HS-27A (cell line): ENCODE measurements at regions not wholly inside any gene's neighbourhood (a gene's known extent, or its start where the extent isn't known, plus 50 kb on each side); places are given as distances from the start of the nearest gene placed in this dataset.
"Not testable (repeated sequence)": the region's sequence is repeated elsewhere in the genome, so short reads cannot be mapped to it uniquely, and the experiment has no call there.

Experiments
- DNase-seq: peaks from one replicate; pipeline ENCODE4 v3.0.0-alpha.2; 2012; ENCODE audit warnings: low read depth, missing footprints

DNA sequence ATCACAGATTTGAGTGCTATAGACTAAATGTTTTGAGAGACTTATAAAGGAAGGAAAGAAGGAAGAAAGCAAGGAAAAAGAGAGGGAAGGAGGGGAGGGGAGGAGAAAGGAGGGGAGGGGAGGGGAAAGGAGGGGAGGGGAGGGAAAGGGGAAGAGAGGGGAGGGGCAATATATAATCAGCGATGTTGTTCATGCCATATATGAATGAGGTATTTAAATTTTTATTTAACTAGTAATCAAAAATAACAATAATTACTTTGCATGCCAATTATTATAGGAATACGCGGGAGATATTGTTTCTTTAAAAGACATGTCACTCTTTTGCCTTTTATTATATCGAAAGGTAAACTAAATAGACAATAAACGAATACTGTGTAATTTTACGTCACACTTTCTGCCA is 1029.7 kb downstream of the FAT4 start:
- no peak for DNase-seq

DNA sequence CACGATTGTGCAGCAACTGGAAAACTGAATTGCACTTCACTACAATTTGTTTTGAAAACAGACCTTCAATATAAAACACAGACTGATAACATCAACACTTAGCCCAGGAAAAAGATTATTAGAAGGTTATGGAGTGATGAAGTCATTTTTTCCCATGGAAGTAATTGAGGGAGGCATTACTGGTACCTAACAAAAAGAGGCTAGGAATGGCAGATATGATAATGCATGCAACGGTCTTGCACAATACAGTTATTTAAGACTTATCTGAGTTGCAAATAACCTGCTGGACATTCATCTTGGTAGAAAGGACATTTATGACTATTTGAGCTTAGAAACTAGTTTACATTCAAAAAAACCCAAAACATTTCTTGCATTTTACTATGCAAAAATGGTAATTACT is 1031.9 kb downstream of the FAT4 start:
- DNase-seq: no peak

DNA sequence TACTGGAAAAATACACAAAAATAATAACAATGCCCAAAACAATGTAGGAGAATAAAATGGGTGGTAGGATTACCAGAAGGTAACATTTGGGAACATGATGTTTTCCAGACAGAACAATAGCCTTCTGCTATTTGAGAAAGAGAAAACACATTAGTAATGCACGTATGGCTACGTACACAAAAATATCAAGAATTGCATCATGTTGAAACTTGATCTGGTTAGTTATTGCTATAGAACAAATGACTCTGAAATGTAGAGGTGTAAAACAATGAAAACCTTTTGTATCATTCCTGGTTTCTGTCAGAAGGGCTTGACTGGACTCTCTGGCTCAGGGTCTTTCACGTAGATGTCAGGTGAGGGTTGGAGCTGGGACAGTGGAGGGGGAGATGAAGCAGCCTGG is 1040.0 kb downstream of the FAT4 start:
- DNase-seq: no peak

DNA sequence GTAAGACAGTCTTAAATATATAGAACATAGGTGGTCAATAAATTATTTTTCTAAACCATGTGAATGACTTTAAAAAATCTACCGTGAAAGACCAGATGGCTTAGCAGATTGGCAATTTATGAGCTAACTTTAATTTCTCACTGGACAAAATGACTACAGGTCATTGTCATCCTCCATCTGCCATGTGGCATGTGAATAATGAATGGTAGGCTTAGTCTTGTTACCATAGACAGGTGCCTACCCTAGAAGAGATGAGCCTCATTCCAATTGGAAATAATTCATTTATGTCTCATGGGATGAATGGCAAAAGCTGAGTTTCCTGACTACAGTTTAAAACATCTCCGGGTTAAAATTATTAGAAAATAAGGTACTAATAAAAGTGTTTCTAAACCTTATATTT is 1043.3 kb downstream of the FAT4 start:
- DNase-seq: no peak

DNA sequence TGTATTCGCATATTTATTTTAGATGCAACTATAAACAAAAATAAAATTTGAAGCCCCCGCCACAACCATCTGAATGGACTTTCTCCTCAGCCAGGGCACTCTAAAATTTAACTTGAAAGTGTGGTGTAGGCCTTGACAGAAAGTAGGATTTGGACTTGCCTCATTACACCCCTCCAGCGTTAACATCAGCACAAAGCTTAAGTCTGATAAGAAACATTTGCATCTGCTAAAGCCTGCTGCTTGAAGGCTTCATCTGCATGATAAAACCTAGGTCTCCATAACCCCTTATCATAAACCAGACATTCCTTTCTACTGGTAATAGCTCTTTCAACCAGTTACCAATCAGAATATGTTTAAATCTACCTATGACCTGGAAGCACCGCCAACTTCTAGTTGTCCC is 1046.5 kb downstream of the FAT4 start:
- no peak for DNase-seq

DNA sequence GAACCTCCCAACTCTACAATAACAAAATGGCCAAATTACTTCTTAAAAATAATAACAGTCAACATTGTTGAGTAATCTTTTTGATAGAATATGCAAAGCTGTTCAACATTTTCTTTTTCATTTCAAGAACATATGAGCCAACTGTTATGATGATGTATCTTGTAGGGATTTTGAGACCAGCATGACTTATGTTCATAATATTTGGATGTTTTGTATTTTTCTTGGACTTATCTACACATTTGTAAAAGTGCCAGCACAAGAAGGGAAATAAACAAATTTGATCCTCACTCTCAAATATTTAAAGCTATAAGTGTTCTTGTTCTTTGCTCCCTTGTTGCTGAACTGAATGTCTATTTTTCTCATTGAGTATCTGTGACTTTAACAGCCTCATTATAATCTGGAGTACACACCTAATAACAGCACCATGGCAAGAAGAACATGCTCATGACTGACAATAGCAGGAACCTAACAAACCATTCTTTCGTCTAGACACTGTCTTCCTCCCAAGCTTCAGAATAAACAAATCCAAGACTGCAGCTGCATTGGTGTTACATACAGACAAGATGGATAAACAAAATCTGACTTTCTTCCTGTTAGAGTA is 1049.7 kb downstream of the FAT4 start:
- no peak for DNase-seq

DNA sequence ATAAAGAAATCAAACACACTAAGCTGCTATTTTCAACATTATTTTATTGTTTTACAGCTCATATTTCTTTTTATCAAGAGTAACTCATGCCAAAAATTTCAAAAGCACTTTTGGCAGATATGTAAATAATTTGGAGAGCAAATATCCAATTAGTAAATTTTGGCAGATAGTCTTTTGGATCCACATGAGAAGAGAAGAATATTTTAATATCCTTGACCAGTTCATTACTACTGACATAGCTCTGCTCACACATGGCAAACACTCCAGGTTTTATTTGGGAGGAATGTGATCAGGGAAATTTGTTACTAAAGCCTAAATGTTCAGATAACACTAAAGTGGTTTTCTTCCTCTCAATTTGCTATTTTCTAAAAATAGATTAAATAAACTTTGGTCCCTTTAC is 1054.3 kb downstream of the FAT4 start:
- DNase-seq: no peak

DNA sequence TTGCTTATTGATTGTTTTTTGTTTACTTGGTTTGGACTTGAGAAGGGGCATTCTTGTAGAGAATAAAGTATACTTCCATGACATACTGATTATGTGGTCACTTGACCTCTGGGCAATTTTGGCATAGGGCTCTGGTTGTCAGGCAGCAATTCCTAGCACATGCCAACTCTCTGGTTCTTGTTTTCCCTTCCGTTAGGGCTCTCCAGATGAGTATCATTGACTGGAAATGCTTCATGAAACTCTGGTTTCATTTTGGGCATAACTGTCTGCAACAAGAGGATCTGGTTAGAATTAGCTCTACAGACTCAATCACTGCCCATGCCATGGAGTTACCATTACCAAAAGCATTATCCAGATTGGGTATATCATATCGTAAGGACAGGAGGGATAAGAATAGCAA is 1057.9 kb downstream of the FAT4 start:
- no peak for DNase-seq

DNA sequence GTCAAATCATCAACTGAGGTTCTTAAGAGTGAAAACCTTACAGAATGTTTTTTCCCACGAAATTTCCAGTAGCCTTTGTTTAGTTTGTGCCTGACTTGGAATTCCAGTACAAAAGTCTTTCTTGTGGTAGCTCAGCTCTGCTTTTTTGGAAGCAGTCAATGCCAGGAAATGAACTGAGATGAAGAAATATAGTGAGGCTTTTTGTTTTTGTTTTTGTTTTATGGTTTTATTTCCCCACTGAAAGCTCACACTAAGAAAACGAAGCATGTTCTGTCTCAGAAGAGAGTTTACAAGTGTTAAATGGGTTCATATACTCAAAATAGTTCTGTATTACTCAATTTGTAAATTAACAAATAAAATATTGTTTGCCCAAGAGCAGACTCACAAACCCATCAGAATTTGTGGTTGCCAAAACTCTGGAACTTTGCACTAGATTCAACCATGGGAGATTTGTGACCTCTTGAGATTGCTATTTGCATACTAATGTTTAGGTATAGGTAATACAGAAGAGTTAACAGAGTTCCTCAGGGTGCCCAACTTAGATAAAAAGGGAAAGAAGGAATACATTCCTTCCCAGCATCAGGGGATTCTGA is 1060.8 kb downstream of the FAT4 start:
- DNase-seq: no peak

DNA sequence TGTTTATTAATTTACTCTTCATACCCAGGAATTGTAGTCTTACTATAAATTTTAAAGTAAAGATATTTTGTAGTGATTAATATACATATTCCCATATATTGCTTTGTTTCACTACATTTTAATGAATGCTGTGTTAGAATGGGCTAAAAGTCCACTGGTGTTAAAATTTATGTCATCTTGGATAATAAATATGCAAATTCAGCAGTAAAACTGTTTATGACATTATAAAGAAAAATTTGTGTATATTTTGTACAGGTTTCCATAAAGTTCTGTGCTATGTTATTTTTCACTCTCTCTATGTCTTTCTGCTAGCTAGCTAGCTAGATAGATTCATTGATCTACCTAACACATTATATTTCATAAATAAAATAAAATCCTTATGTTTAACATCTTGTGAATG is 1071.2 kb downstream of the FAT4 start:
- DNase-seq: no peak

DNA sequence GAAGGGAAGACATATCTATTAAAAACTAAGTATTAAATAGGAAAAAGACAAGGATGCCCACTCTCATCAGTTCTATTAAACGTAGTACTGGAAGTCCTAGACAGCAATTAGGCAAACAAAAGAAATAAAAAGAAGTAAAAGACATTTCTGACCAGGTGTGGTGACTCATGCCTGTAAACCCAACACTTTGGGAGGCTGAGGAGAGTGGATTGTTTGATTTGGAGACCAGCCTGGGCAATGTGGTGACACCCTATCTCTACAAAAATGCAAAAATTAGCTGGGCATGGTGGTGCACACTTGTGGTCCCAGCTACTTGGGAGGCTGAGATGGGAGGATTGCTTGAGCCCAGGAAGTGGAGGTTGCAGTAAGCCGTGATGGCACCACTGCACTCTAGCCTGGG is 1071.8 kb downstream of the FAT4 start:
- DNase-seq: no peak

DNA sequence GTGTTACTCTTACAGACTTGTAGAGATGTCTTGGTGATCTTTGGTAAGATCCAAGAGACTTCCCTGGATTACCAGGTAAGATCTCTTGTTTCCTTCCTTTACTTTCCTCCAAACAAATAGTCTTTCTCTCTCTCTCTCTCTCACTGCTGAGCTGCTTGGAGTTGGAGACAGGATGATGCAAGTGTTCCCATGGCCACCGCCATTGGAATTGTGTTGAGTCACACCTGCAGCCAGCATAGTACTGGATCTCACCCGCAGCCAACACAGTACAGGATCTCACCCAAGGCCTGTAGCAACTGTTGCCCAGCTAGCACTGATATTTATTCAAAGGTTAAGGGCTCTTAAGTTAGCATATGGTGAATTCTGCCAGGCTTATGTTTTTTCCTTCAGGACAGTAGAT is 1080.9 kb downstream of the FAT4 start:
- DNase-seq: no peak

DNA sequence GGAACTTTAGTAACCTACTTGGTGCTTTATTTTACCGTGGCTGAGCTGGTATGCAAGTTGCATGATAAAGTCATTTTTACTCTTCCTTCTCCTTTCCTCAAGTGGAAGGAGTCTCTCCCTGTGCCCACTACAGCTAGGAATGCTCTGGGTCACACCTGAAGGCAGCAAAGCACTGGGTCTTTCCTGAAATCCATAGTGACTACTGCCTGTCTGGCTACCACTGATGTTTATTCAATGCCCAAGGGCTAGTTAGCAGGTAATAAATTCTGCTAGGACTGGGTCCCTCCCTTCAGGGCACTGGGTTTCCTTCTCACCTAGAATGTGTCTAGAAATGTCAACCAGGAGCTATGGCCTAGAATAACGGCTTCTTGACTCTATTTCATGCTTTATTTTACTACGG is 1081.4 kb downstream of the FAT4 start:
- no peak for DNase-seq

DNA sequence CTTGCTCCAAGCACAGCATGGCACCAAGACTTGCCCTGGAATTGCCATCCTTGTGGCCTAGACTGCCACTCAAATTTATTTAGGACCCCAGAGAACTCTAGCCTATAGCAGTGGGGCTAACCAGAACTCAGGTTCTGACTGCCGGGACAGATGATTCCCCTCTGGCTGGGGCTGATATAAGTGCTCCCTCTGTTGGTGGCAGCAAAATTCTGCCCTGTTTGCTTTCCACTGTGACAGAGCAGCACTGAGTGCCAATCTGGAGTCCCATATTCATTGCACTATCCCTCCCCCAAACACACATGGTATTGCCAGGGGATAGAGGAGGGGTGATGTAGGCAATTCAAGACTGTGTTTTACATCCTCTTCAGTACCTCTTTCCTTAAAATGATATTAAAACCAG is 1081.9 kb downstream of the FAT4 start:
- no peak for DNase-seq

DNA sequence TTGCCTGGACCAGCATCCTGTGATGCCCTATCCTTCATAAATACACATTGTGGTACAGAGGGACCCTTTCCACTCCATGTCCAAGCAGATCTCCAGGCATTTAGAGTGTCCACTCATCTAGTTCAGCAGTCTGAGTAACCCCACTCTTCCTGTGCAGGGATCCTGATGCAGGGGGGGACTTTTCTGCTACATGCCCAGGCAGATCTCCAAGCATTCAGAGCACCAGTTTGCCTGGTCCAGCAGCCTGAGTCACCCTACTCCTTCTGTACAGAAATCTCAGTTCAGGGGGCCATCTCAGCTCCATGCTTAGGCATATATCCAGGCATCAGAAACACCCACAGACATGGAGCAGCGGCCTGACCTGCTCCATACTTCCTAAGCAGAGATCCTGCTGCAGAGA is 1089.8 kb downstream of the FAT4 start:
- no peak for DNase-seq

DNA sequence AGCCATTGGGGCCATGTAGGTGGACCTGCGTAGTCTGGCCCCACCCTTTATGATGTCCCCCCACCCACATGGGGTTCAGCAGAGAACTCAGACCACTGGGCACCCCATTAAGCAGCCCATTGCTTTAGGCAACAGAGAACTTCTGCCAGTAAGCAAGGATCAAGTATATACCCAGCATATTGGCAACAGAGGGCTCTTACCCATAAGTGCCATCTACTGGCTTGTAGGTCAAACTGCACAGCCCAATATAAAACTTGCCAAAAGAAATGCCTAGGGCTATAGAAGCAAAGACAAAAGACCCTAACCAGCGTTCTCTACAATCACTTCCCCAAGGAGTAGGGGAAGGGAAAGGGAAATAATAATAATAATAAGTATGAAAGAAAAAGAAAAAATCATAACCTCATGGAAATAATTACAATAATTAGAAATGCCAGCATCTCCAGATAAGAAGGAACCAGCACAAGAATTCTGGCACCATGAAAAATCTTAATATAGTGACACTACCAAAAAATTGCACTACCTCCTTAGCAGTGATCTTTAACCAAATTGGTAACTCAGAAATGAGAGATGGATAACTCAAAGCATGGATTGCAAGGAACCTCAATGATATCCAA is 1090.7 kb downstream of the FAT4 start:
- DNase-seq: no peak

DNA sequence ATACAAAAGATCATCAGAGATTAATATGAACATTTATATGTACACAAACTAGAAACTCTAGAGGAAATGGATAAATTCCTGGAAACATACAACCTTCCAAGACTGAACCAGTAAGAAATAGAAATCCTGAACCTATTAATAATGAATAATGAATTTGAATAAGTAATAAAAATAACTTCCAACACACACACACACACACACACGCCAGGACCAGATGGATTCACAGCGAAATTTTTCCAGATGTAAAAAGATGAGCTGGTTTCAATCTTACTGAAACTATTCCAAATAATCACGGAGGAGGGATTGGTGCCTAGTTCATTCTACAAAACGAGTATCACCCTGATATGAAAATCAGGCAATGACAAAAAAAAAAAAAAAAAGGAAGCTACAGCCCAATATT is 1095.0 kb downstream of the FAT4 start:
- DNase-seq: no peak

DNA sequence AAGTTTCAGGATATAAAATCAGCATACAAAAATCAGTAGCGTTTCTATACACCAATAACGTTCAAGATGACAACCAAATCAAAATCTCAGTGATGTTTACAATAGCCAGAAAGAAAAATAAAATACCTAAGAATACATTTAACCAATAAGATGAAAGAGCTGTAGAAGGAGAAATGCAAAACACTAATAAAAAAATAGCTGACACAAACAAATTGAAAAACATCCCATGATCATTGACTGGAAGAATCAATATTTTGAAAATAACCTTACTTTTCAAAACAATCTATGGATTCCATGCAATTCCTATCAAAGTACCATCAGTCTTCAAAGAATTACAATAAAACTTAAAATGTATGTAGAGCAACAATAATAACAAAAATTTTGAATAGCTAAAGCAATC is 1096.3 kb downstream of the FAT4 start:
- DNase-seq: no peak

DNA sequence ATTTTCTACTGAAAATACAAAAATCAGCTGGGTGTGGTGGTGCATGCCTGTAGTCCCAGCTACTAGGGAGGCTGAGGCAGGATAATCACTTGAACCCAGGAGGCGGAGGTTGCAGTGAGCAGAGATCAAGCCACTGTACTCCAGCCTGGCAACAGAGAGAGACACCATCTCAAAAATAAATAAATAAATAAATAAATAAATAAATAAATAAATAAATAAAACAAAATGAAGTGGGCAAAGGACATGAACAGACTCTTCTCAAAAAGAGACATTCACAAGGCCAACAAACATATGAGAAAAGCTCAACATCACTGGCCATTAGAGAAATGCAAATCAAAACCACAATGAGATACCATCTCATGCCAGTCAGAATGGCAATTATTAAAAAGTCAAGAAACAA is 1097.6 kb downstream of the FAT4 start:
- not testable (repeated sequence) for DNase-seq

DNA sequence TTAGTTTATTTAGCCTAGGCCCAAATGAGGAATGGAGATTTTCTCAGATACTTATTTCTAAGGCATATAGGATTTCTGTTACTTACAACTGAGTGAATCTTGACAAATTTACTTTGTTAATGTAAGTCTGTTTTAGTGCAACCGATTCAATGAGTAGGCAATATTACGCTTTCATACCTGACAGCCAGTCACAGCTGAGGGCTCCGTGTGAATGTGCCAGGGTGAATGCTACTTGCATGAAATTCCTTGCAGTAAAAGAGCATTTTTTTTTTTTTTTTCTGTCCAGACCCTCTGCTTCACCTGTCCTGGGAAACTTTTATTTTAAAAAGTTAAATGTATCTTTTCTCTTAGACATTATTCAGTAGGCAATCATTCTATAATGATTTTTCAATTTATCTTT is 1100.0 kb downstream of the FAT4 start:
- no peak for DNase-seq

DNA sequence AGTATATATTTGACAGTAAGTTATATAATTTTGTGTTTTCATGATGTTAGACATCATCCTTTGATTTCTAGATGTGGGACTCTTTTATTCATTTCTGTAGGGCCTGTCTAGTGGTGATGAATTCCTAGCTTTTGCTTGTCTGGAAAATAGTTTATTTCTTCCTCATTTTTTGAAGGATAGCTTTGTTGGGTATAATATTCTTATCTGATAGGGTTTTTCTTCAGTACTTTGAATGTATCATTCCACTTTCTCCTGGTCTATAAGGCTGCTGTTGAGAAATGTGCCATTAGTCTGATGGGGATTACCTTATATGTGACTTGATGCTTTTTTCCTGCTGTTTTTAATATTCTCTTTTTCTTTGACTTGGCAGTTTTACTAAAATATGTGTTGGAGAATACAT is 1104.5 kb downstream of the FAT4 start:
- DNase-seq: no peak

DNA sequence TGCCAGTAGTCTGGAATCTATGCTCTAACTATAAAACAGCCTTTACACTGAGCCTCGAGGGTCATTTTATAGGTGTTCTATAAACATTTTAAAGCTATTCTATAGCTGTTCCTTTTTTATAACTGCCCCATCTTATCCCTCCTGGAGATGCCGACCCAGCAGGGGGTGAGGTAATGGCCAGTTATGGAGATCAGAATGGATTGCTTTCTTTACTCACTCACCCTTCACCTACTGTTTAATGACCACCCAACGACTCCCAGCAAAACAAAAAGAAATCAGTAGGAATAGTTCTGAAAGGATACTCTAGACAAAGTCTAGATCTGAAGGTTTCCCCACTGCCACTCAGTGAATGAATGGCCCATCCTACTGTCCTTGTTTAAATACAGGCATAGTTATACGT is 1113.1 kb downstream of the FAT4 start:
- DNase-seq: no peak

DNA sequence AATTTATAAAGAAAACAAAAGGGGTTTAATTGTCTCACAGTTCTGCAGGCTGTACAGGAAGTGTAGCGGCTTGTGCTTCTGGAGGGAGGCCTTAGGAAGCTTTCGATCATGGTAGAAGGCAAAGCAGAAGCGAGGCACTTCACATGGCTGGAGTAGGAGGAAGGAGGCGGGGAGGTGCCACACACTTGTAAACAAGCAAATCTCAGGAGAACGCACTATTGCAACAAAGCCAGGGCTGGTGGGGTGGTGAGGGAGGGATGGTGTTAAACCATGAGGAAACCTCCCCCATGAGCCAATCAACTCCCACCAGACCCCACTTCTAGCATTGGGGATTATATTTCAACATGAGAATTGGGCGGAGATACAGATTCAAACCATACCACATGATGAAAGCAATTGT is 1116.3 kb downstream of the FAT4 start:
- no peak for DNase-seq

DNA sequence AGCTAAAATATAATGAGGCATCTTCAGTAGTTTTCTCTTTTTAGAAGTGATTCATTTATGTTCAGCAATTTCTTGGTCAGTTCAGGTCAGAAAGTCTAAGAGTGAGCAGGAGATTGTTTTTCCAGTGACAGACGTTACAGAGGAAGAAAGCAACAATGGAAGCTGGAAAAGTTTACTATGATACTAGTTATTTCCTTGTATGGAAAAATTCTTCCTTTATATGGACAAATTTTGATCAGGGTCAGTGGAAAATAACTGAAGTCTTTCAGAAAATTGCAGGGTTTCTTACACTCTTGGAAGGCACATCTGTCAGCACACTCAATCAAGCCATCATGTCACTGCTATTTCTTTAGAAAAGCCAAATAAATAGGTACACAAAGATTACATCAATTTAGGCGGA is 1120.7 kb downstream of the FAT4 start:
- DNase-seq: no peak
